ENCODE measurements at regions not wholly inside any gene's neighbourhood (a gene's known extent, or its start where the extent isn't known, plus 50 kb on each side); places are given as distances from the start of the nearest gene placed in this dataset.

DNA sequence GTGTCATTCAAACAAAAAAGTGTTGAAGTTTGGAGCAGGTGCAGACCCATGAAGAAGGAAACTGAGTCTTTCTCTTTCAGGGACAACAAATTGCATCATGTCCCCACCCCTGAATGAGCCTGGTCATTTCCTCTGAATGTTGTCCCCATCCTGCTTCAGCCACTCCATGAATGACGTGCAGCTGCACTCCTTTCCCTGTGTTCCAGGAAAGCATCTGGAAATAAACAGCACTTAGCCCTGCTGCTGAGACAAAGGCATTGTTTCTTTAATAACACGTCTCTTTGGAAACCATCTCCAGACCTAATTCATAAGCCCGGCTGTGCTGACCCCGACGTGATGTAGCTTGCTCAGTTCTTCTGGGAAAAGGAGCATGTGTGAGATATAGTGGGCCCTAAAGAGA, 682.3 kb downstream of the BRINP1 start:
- no peak for TF ChIP-seq CTCF (conservative IDR thresholded peaks at IDR 0.05 in 1 of 2, IDR thresholded peaks at IDR 0.05 in 1 of 2; ENCODE audit: low read depth in 1 of 2, low read length in 2 of 2)
- no peak for TF ChIP-seq EZH2 (IDR thresholded peaks at IDR 0.05; ENCODE audit: low read length, missing control alignments)
